KBM-7 (cell line): ENCODE measurements at regions not wholly inside any gene's neighbourhood (a gene's known extent, or its start where the extent isn't known, plus 50 kb on each side); places are given as distances from the start of the nearest gene placed in this dataset.
"Not testable (repeated sequence)": the region's sequence is repeated elsewhere in the genome, so short reads cannot be mapped to it uniquely, and the experiment has no call there.

Experiments
- DNase-seq: peaks from one replicate; pipeline ENCODE4 v3.0.0-alpha.2; 2015
- in situ Hi-C: fragments of 300-500 bp; cut with MboI; formaldehyde crosslinking; loops from 2 replicates; pipeline ENCODE4 v1.14.3; 2020; ENCODE audit warnings: low sequenced_read_pairs, low pct_unique_long_range_greater_than_20kb, mixed read lengths

- in situ Hi-C loops, DNase-seq: not testable (repeated sequence)
Measured at GRCh38 chr20:48498125-48498524, 329.7 kb downstream of the PREX1 start.

GRCh38 chr20:48493966-48494365, 333.8 kb downstream of the PREX1 start:
- in situ Hi-C loops, result no loop called here
- DNase-seq, result no peak

GRCh38 chr20:48493331-48493730, 334.5 kb downstream of the PREX1 start:
- in situ Hi-C loops, DNase-seq: not testable (repeated sequence)

- in situ Hi-C loops, result no loop called here
- no peak for DNase-seq
Measured at GRCh38 chr20:48492715-48493070, 335.1 kb downstream of the PREX1 start.

- no peak for DNase-seq
- in situ Hi-C loops, result no loop called here
Measured at GRCh38 chr20:48492015-48492714, 335.6 kb downstream of the PREX1 start.

GRCh38 chr20:48490961-48491831, 336.6 kb downstream of the PREX1 start:
- in situ Hi-C loops, result no loop called here

GRCh38 chr20:48490341-48490740, 337.5 kb downstream of the PREX1 start:
- in situ Hi-C loops, DNase-seq: not testable (repeated sequence)

More at GRCh38 chr20:48490961-48491831, 336.6 kb downstream of the PREX1 start:
- no peak for DNase-seq

- in situ Hi-C loops, result no loop called here
- no peak for DNase-seq
Measured at GRCh38 chr20:48489656-48490055, 338.1 kb downstream of the PREX1 start.

- in situ Hi-C loops, result no loop called here
- DNase-seq, result no peak
Measured at GRCh38 chr20:48489046-48489463, 338.7 kb downstream of the PREX1 start.

- in situ Hi-C loops, DNase-seq: not testable (repeated sequence)
Measured at GRCh38 chr20:48488334-48489034, 339.3 kb downstream of the PREX1 start.

- in situ Hi-C loops, result no loop called here
- DNase-seq, result no peak
Measured at GRCh38 chr20:48486065-48486464, 341.7 kb downstream of the PREX1 start.

GRCh38 chr20:48485153-48485552, 342.6 kb downstream of the PREX1 start:
- DNase-seq, in situ Hi-C loops: not testable (repeated sequence)

GRCh38 chr20:48483334-48484066, 344.3 kb downstream of the PREX1 start:
- in situ Hi-C loops, result no loop called here

GRCh38 chr20:48482790-48483189, 345.0 kb downstream of the PREX1 start:
- in situ Hi-C loops, result no loop called here
- DNase-seq, result no peak

More at GRCh38 chr20:48483334-48484066, 344.3 kb downstream of the PREX1 start:
- DNase-seq, result no peak

GRCh38 chr20:48480216-48480772, 347.5 kb downstream of the PREX1 start:
- in situ Hi-C loops, result no loop called here
- DNase-seq, result no peak

GRCh38 chr20:48478806-48479585, 348.8 kb downstream of the PREX1 start:
- in situ Hi-C loops, result no loop called here
- no peak for DNase-seq

- in situ Hi-C loops, result no loop called here
Measured at GRCh38 chr20:48478370-48478769, 349.4 kb downstream of the PREX1 start.

GRCh38 chr20:48476854-48477253, 350.9 kb downstream of the PREX1 start:
- DNase-seq, result no peak
- in situ Hi-C loops, result no loop called here

More at GRCh38 chr20:48478370-48478769, 349.4 kb downstream of the PREX1 start:
- no peak for DNase-seq
